Endothelial cell of umbilical vein (primary cell): ENCODE measurements at regions not wholly inside any gene's neighbourhood (a gene's known extent, or its start where the extent isn't known, plus 50 kb on each side); places are given as distances from the start of the nearest gene placed in this dataset.

Experiments
- EZH2 ChIP-seq: IDR thresholded peaks from 2 replicates; pipeline ENCODE4 v1.6.1; 2012; ENCODE audit warnings: borderline replicate concordance, low read depth, mild to moderate bottlenecking, moderate library complexity, low read length, inconsistent platforms; ENCODE audit not compliant: severe bottlenecking
- FOS ChIP-seq: IDR thresholded peaks from 2 replicates; pipeline ENCODE4 v1.6.1; 2011; ENCODE audit warnings: mild to moderate bottlenecking, low read length, moderate library complexity, borderline replicate concordance; ENCODE audit not compliant: insufficient read depth
- MYC ChIP-seq: IDR thresholded peaks from one replicate; pipeline ENCODE4 v1.6.1; 2011; ENCODE audit warnings: mild to moderate bottlenecking, low read depth, low read length
- POLR2A ChIP-seq: IDR thresholded peaks from 2 replicates; pipeline ENCODE4 v1.6.1; 2012; ENCODE audit warnings: low read depth, mild to moderate bottlenecking, control low read depth, low read length
- POLR2AphosphoS5 ChIP-seq: IDR thresholded peaks from 2 replicates; pipeline ENCODE4 v1.6.1; 2012; ENCODE audit warnings: low read depth, mild to moderate bottlenecking, control low read depth, low read length, moderate library complexity; ENCODE audit not compliant: insufficient read depth
- TF ChIP-seq, protein P1 (sequence below), 2 donors: IDR thresholded peaks; 1 replicate in 1 of 2; 2 replicates in 1 of 2; pipeline ENCODE4 v1.5.1; 2011; ENCODE audit warnings: low read length in 2 of 2, mild to moderate bottlenecking in 2 of 2, moderate library complexity in 2 of 2, control low read depth in 1 of 2, inconsistent platforms in 1 of 2, low read depth in 1 of 2; ENCODE audit not compliant: insufficient read depth in 1 of 2; ENCODE audit errors: extremely low read depth in 1 of 2

DNA sequence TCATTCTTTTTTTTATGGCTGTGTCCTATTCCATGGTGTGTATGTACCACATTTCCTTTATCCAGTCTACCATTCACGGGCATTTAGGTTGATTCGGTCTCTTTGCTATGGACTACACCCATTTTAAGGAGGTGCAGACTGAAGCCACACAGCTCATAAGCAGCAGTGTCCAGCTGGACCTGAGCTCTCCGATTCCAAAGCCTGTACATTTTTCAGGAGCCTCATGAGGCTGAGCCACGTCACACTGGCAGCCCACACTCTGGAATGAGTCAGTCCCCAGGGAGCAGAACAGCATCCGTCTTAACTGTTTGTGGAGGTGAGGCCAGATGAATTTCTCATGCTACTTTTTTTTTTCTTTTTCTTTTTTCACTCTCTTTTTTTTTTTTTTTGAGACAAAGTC lies 116.1 kb downstream of the C16orf95 start:
- TF ChIP-seq, protein P1, sequence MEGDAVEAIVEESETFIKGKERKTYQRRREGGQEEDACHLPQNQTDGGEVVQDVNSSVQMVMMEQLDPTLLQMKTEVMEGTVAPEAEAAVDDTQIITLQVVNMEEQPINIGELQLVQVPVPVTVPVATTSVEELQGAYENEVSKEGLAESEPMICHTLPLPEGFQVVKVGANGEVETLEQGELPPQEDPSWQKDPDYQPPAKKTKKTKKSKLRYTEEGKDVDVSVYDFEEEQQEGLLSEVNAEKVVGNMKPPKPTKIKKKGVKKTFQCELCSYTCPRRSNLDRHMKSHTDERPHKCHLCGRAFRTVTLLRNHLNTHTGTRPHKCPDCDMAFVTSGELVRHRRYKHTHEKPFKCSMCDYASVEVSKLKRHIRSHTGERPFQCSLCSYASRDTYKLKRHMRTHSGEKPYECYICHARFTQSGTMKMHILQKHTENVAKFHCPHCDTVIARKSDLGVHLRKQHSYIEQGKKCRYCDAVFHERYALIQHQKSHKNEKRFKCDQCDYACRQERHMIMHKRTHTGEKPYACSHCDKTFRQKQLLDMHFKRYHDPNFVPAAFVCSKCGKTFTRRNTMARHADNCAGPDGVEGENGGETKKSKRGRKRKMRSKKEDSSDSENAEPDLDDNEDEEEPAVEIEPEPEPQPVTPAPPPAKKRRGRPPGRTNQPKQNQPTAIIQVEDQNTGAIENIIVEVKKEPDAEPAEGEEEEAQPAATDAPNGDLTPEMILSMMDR (IDR thresholded peaks at IDR 0.05; ENCODE audit: extremely low read depth in 1 of 2, insufficient read depth in 1 of 2, low read depth in 1 of 2, low read length in 2 of 2): no peak
- TF ChIP-seq POLR2AphosphoS5: no peak
- TF ChIP-seq POLR2A: no peak
- no peak for TF ChIP-seq MYC
- no peak for TF ChIP-seq EZH2
- peak; percentile 32 for TF ChIP-seq FOS
